NK-92 treated with Interleukin-12 subunit alpha and Interleukin-12 subunit beta, amount 100 ng/mL, for 24 hours (cell line): ENCODE measurements at regions not wholly inside any gene's neighbourhood (a gene's known extent, or its start where the extent isn't known, plus 50 kb on each side); places are given as distances from the start of the nearest gene placed in this dataset.
A peak's percentile ranks its signal among the peaks of the same experiment; 100 is the strongest.
"Not testable (repeated sequence)": the region's sequence is repeated elsewhere in the genome, so short reads cannot be mapped to it uniquely, and the experiment has no call there.

Source experiments
- DNase-seq: peaks from one replicate; lab custom pipeline; 2025; lab: John Stamatoyannopoulos, UW

DNA sequence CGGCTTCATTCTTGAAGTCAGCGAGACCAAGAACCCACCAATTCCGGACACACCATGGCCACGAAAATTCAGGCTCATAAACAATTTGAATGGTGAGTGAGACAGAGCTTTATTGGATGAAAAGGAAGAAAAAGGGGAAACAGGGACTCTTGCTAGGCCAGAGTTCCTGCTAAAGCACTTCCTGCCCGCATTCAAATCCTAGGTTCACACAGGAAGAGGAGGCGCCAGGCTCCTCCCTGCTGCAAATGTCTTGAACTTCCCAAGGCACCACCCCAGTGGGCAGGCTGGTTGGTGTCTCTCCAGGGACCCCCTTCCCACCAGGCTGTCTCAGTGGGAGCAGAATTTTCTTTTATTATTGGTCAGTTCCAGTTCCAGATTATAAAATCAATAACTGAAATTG, 121.2 kb downstream of the FSCB start:
- no peak for DNase-seq

DNA sequence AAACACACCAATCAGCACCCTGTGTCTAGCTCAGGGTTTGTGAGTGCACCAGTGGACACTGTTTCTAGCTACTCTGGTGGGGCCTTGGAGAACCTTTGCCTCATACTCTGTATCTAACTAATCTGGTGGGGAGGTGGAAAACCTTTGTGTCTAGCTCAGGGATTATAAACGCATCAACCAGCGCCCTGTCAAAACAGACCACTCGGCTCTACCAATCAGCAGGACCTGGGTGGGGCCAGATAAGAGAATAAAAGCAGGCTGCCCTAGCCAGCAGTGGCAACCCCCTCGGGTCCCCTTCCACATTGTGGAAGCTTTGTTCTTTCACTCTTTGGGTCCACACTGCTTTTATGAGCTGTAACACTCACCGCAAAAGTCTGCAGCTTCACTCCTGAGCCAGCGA, 121.8 kb downstream of the FSCB start:
- not testable (repeated sequence) for DNase-seq

DNA sequence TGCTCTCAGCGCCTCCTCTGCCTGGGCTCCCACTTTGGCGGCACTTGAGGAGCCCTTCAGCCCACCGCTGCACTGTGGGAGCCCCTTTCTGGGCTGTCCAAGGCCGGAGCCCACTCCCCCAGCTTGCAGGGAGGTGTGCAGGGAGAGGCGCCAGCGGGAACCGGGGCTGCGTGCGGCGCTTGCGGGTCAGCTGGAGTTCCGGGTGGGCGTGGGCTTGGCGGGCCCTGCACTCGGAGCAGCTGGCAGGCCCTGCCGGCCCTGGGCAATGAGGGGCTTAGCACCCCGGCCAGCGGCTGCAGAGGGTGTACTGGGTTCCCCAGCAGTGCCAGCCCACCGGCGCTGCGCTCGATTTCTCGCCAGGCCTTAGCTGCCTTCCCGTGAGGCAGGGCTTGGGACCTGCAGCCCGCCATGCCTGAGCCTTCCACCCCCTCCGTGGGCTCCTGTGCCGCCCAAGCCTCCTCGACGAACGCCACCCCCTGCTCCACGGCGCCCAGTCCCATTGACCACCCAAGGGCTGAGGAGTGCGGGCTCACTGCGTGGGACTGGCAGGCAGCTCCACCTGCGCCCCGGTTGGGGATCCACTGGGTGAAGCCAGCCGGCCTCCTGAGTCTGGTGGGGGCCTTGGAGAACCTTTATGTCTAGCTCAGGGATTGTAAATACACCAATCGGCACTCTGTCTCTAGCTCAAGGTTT, 122.3 kb downstream of the FSCB start:
- not testable (repeated sequence) for DNase-seq

DNA sequence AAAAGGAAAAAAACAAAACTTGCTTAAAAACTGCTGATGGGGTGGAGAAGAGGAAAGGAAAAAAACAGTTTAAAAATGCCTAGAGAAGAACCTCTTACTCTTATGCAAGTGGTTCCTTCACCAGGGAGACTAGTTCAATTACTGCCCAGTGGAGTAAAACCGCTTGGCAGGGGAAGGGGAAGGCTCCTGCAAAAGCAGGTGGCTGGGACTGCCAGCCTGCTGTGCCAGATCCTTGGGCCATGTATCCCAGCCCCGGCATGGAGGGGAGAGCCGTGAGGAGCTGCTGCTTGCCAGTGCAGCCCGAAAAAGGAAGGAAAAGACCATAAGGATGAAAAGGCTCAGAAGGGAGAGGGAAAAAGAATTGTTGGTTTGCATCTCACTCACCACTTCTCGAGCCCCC, 123.0 kb downstream of the FSCB start:
- no peak for DNase-seq

DNA sequence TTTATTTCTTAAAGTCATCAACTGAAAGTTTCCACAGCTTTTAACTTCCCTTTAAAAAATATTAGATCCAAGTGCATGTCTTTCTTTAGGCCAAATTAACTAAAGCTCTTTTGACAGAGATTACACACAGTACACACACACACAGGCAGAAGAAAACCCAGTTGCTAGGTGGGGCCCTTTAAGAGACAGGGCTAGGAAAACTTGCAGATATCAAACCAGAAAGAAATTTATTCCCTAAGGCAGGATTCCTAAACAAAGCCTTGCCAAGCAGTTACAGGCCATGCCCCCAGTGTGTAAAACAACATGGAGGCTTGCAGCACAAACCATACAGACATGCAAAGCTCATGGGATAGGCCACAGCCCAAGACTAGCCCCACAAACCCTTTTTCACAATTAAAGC, 123.4 kb downstream of the FSCB start:
- no peak for DNase-seq

DNA sequence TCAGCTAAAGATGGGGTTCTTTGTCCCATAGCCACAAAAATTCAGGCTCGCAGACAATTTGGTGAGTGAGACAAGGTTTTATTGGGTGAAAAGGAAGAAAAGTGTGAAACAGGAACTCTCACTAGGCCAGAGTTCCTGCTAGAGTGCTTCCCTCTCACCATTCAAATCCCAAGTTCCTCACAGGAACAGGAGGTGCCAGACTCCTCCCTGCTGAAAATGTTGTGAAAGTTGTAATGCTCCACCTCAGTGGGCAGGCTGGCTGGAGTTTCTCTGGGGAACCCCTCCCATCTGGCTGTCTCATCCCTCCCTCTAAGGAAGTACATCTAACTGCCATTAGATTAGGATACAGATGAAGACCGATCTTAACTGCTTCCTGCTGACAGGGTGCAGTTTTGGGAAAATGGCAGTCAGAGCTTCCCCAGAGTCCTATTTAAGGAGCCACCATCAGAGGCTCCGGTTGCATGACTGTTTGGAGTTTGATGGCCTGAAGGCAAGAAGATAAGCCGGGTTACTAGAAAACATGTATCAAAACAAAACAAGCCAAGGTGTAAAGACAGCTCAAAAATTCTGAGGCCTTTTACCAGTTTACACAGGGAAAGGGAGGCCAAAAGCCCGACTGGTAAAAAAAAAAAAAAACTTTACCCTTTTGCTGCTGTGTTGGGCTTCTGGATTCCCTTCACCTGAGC, 127.6 kb downstream of the FSCB start:
- no peak for DNase-seq

DNA sequence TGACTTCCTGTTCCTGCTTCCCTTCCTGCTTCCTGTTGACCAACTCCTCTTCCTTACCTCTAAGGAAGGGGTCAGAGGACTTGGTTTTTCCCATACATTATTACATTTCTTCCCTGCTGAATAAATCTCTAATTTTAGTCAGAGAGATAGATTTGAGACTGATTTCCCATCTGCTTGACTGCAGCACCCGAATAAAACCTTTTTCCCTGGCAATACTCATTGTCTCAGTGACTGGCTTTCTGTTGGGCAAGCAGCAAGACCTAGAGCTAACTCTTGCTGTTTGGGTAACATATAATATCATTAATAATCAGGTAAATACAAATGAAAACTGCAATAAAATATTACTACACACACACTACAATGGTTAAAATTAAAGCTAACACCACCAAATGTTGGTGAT, 132.2 kb downstream of the FSCB start:
- no peak for DNase-seq

DNA sequence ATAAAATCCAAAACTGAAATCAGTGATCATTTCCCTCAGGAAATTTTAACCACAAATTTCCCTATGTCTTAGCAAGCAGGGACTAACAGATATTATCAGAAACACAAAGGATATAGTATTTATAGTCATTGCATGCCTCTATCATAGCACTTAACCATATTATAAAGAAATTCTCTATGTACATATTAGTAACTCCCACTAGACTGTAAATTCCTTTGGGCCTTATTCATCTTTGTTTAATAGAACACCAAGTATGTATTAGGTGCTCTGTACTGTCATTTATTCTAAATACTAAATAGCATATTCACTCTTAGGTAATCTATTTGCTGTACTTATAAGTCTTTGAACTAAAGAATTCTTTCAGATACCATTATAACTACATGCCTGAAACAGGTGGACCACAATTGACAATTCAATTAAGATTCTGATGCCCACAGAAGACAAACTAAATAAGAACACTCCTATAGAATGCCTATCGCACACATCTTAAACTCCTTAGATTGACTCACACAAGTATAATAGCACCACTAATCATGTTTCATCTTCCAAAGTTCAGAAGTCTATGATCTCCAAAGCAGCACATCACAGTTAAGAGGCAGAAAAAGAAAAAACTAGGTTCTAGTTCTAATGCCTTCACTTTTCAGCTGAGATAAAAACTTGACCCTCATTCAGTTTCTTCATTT, 134.1 kb downstream of the FSCB start:
- no peak for DNase-seq

DNA sequence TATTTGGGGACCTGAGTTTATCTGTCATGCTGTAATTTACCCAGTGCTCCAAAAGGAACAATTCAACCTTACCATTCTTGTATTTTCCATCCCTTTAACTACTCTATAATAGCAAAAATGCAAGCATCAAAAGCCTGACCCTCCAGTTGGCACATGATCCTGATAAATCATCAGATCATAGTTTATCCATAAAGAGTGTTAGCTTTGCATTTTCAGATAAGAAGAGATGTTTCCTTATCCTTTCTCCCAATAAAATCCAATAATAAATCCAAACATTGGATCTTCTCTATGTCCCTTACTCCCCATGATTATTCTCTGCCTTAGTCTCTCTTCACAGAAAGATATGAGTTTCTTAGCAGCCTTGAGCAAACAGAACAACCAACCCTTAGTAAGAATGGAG, 134.9 kb downstream of the FSCB start:
- no peak for DNase-seq

DNA sequence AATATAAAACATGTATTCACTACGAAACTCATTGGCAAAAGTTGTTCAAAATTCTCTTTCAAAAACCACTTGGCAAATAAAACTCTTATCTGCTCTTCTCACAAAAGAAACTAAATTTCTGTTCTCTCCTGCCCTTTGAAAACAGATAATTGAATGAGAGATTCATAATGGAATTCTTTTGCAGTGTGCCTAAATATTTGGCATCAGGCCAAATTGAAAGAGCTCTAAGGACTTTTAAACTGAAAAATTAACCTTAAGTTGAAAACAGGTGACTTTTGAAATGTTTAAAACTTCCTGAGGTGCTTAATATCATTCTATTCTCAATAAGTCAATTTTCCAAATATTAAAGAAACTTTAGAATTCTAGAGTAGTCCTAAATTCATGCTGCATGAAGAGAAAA, 136.4 kb downstream of the FSCB start:
- DNase-seq, result no peak

DNA sequence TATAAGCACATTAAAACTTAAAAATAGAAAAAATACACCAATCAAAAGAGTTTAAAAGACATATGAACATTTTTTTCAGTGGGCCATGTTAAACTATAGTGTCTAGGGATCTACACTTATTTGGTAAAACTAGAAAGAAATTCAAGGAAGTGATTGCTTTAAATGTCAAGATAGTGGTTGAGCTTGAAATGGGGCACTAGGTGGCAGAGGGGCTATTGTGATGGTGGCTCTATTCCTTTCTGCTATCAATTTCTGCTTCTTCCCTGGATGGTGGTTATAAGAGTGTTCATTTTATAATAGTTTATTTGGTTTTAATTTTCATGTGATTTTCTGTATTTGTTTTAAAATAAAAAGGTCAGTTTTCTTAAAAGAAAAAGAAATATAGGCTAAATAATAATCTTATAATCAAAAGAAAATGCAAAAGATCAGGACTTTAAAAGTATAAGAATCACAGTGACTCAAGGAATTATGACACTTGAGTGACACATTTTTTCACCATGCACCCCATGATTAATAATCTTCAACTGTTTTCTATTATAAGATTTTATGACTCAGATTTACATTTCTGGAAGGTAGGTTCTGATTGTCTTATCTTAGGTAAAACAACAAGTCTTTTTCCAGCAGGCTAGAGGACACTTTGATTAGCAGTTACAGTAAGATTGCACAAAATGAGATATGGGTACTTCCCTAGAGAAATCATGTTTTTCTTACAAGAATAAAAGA, 137.5 kb downstream of the FSCB start:
- no peak for DNase-seq

DNA sequence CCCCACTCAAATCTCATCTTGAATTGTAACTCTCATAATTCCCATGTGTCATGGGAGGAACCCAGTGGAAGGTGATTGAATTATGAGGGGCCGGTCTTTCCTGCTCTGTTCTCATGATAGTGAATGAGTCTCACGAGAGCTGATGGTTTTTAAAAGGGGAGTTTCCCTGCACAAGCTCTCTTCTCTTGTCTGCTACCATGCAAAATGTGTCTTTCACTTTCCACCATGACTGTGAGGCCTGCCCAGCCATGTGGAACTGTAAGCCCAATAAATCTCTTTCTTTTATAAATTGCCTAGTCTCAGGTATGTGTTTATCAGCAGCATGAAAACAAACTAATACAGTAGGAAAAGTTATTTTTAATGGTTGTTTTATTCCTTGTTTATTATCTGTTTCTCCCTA, 146.0 kb downstream of the FSCB start:
- no peak for DNase-seq

DNA sequence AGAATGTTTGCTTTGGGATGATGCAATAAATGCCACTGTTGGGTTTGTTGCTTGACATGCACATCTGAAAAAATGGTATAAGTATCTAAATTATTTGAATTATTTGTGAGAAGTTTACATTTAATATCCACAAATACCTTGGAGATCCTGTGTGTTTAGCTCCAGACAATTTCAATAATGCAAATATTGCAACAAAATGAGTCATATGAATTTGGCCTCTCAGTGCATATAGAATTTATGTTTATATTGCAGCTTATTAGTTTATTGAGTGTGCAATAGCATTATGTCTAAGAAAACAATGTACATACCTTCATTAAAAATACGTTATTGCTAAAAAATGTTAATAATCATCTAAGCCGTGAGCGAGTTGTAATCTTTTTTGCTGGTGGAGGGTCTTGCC, 153.3 kb downstream of the FSCB start:
- DNase-seq, result no peak

DNA sequence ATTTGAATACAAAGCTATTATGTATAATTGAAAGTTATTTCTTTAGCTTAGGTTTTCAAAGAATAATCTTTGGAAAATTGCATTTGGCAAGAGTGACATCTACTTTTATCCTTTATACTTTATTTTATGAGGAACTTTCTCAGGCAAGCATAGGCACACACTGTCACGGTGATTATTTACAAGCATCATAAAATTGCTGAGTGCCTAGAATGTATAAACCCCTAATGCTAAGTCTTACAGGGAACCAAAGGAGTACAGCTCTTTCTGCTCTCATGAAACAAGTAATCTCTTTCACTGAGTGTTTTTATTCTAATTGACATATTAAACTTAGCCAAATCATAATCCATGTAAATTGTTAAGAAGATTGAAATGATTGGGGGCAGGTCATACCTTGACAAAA, 154.9 kb downstream of the FSCB start:
- no peak for DNase-seq

DNA sequence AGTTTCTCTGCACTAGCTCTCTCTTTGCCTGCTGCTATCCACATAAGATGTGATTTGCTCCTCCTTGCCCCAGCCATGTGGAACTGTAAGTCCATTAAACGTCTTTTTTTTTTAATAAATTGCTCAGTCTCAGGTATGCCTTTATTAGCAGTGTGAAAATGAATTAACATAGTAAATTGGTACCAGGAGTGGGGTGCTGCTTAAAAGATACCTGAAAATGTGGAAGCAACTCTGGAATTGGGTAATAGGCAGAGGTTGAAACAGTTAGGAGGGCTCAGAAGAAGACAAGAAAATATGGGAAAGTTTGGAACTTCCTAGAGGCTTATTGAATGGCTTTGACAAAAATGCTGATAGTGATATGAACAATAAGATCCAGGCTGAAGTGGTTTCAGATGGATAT, 159.8 kb downstream of the FSCB start:
- DNase-seq, result no peak

DNA sequence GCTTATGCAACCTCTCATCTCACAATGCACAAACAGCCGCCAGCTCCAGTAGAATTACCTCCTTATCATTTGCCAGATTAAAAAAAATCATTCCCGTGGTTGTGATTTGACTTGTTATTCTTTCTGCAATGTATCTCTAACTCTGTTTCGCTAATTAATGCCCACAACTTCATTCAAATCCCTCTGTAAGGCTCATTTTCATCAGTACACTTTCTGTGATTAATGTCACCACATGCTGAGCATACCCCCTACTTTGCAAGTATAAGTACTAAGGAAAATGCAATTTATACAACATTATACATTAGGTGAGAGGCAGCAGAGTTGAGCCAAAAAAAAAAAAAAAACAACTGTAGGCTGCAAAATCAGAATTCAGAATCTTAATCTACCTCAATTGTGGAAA, 166.0 kb downstream of the FSCB start:
- DNase-seq, result no peak

DNA sequence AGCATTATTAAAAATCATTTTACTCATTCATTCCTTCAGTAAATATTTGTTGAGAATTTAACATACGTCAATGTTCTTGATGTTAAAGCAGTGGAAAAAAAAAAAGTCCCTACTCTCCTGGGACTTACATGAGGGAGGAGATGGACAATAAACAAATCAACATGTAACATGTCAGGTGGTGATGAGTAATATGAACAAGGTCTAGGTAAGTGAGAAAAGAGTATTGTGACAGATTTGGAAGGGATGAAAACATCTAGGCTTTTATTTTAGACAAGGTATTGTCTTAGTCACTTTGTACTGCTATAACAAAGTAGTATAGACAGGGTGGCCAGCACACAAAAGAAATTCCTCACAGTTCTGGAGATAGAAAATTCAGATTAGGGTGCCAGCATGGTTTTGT, 167.2 kb downstream of the FSCB start:
- no peak for DNase-seq

DNA sequence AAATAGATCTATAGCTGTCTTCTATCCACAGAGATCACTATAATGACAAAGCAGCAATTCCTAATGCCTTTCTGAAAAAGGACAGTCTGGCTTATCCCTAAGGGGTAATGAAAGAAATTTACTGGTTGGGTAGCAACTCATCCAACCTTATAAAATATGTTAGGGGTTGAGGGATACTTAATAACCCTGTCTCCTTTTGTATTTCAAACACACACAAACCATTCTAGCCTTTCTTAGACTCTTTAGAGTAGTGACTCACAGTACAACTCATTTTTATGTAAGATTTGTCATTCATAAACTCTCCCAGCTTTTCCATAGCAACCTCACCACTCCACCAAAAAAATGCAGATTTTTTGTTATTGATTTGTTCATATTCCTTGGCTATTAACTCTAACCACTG, 167.9 kb downstream of the FSCB start:
- DNase-seq, result no peak

DNA sequence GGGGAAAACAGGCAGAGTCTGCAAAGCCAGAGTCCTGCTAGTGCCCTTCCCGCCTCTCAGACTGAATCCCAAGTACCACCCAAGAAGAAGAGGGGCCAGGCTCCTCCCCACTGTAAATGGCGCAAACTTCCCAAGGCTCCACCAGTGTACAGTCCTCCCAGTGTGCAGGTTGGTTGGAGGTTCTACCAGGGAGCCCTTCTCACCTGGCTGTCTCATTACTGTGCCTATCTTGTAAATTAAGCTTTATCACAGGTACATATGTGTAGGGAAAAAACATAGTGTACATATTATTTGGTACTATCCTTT, 189.7 kb downstream of the FSCB start:
- no peak for DNase-seq

DNA sequence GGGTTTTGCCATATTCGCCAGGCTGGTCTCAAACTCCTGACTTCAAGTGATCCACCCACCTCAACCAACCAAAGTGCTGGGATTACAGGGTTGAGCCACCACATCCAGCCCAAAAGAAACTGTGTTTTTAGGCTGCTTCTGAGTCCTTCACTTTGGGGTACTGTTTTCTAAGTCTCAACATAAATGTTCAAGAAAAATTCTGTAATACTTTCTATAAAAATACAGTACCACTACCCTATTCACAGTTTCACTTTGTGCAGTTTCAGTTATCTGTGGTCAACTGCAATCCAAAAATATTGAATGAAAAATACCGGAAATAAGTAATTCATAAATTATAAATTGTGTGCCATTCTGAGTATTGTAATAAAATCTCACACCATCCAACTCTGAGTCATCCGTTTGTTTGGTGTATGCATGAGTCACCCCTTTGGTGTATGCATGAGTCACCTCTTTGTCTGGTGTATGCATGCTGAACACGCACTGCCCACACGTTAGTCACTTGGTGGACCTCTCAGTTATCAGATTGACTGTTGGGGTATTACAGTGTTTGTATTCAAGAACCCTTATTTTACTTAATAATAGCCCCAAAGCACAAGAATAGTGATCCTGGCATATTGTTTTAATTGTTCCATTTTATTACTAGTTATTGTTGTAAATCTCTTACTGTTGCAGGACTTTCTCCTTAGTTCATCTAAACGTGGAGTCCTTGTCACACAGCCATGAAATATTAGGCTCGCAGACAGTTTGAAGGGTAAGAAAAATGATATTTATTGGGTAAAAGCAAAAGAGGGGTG, 190.2 kb downstream of the FSCB start:
- DNase-seq, result peak; percentile 53

DNA sequence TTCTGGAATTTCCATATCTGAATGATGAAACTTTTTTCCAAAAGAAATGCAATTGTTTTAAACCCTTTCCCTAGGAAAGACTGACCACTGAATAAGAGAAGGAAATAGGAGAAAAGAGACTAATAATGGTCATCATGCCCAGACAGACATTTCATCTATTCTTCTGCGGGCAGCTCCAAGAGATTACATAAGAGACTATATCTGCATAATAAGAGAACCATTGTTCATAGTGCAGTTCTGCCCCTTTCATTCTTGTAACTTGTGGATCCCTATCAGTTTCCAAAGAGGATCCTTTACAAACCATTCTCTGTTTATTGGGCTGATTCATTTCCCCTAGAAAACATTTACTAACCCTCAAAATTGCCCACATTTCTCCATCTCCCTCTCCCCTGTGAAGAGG, 197.8 kb downstream of the FSCB start:
- DNase-seq, result no peak

DNA sequence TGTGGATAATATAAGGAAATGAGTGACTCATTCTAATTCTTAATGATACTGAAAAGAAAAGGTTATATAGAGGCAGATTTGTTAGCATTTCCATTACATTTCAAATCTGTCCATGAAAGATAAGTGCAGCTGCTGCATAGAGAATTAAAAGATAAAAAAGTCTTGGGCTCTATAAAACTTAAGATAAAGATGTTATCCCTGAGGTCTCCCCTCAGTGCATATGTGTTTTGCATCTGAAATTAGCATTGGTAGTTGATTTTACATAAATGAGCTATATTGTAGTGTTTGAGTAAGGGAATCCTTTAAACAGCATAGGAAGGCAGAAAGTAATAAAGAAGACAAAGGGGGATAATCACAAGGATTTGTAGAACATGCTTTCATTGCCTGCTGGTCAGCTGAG, 206.2 kb downstream of the FSCB start:
- no peak for DNase-seq
